HEK293 (cell line): ENCODE measurements at regions not wholly inside any gene's neighbourhood (a gene's known extent, or its start where the extent isn't known, plus 50 kb on each side); places are given as distances from the start of the nearest gene placed in this dataset.

ENCODE experiments used
- ZNF23 ChIP-seq: fragments of 450-650 bp; formaldehyde crosslinking; IDR thresholded peaks from 2 replicates; pipeline ENCODE4 v1.5.1; 2016; ENCODE audit warnings: missing biosample characterization, missing genetic modification characterization, borderline replicate concordance
- ZNF701 ChIP-seq: fragments of 450-650 bp; formaldehyde crosslinking; IDR thresholded peaks from 2 replicates; pipeline ENCODE4 v1.5.1; 2016; ENCODE audit warnings: missing biosample characterization, missing genetic modification characterization

DNA sequence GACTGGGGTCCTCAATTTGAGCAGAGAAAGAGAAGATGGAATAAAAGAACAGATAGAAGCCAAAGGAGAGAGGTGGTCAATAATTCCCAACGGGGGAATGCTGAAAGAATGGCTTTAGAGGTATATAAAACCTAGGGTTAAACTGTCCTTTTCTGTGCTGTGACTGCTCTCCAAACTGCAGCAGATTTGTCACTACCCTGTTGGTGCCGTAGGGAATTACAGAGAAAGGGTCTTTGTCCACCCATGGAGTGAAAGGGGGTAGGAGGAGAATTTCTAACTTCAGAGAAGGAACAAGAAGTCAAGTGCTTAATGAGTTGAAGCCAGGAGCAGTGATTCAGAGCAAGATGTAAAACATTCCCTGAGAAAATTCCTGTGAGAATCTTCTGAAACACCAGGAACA lies 486.5 kb downstream of the NUP35 start:
- TF ChIP-seq ZNF23 (no peak), ZNF701 (tag by site-specific recombination) (no peak)
